ENCODE measurements at regions not wholly inside any gene's neighbourhood (a gene's known extent, or its start where the extent isn't known, plus 50 kb on each side); places are given as distances from the start of the nearest gene placed in this dataset.

DNA sequence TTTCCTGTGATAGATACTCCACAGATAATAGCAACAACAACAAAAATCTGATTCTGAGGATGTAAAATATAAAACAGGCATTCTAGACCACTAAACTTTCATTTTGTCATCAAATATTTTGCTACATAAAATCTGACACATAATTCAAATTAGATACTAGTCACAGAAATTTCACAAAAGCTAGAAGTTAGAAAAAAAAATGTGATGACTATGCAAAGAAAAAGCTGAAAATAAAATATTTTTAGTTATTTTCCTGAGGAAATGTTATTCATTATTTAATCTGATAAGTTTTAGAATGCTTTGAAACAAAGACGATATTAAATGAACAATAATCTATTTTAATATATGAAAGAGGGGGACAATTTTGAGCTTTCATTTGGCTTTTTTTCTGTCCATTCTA is 357.2 kb downstream of the SLITRK6 start (continued):
- TF ChIP-seq TBL1XR1 (IDR thresholded peaks at IDR 0.05; ENCODE audit: low read depth, low read length): no peak
- no peak for TF ChIP-seq POLR2AphosphoS5 (IDR thresholded peaks at IDR 0.05; ENCODE audit: low read length)
- TF ChIP-seq, protein P1, sequence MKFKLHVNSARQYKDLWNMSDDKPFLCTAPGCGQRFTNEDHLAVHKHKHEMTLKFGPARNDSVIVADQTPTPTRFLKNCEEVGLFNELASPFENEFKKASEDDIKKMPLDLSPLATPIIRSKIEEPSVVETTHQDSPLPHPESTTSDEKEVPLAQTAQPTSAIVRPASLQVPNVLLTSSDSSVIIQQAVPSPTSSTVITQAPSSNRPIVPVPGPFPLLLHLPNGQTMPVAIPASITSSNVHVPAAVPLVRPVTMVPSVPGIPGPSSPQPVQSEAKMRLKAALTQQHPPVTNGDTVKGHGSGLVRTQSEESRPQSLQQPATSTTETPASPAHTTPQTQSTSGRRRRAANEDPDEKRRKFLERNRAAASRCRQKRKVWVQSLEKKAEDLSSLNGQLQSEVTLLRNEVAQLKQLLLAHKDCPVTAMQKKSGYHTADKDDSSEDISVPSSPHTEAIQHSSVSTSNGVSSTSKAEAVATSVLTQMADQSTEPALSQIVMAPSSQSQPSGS (IDR thresholded peaks at IDR 0.05; ENCODE audit: low read length): no peak
- TF ChIP-seq, protein P2, sequence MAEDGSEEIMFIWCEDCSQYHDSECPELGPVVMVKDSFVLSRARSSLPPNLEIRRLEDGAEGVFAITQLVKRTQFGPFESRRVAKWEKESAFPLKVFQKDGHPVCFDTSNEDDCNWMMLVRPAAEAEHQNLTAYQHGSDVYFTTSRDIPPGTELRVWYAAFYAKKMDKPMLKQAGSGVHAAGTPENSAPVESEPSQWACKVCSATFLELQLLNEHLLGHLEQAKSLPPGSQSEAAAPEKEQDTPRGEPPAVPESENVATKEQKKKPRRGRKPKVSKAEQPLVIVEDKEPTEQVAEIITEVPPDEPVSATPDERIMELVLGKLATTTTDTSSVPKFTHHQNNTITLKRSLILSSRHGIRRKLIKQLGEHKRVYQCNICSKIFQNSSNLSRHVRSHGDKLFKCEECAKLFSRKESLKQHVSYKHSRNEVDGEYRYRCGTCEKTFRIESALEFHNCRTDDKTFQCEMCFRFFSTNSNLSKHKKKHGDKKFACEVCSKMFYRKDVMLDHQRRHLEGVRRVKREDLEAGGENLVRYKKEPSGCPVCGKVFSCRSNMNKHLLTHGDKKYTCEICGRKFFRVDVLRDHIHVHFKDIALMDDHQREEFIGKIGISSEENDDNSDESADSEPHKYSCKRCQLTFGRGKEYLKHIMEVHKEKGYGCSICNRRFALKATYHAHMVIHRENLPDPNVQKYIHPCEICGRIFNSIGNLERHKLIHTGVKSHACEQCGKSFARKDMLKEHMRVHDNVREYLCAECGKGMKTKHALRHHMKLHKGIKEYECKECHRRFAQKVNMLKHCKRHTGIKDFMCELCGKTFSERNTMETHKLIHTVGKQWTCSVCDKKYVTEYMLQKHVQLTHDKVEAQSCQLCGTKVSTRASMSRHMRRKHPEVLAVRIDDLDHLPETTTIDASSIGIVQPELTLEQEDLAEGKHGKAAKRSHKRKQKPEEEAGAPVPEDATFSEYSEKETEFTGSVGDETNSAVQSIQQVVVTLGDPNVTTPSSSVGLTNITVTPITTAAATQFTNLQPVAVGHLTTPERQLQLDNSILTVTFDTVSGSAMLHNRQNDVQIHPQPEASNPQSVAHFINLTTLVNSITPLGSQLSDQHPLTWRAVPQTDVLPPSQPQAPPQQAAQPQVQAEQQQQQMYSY (CRISPR knock-in tag; IDR thresholded peaks at IDR 0.05): no peak
- TF ChIP-seq CREB1 (IDR thresholded peaks at IDR 0.05; ENCODE audit: low read depth): no peak
- no peak for TF ChIP-seq CBX5 (IDR thresholded peaks at IDR 0.05; ENCODE audit: low read depth)
- no peak for TF ChIP-seq JUND (IDR thresholded peaks at IDR 0.05; ENCODE audit: low read depth, low read length)

DNA sequence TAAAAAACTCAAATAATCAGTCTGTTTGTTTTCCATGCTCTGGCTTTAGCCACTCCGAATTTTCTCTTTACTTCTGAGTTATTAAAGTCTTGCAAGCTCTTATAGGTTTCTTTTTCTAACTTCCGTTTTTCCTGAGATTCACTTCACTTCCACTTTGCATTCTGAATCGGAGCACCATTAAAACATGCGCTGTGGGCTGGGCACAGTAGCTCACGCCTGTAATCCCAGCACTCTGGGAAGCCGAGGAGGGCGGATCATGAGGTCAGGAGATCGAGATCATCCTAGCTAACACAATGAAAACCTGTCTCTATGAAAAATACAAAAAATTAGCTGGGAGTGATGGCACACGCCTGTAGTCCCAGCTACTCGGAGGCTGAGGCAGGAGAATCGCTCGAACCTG is 357.9 kb downstream of the SLITRK6 start:
- no peaks in the 10 kb centered on the region for H3K4me1 ChIP-seq (ENCODE audit: control insufficient read depth, insufficient read depth, low read length)
- DNase-seq (ENCODE audit: low read depth, low spot score) (no peak), ATAC-seq (no peak; the same call in 2 of the 3 replicates), FAIRE-seq (no peak)
- in situ Hi-C loops (cut with MboI): no loop called here
- no peaks in the 10 kb centered on the region for H3K9me3 ChIP-seq (replicated peaks; ENCODE audit: control insufficient read depth, insufficient read depth, low read length)
- no peaks in the 10 kb centered on the region for H4K20me1 ChIP-seq (ENCODE audit: control insufficient read depth, insufficient read depth)
- no peaks in the 10 kb centered on the region for H3K27me3 ChIP-seq (replicated peaks in 1 of 2; ENCODE audit: control insufficient read depth in 2 of 2, insufficient read depth in 2 of 2, low read length in 1 of 2)
- SMC1A ChIA-PET (ENCODE audit: uncharacterized antibody, unreplicated experiment): interaction anchor here (0.6 to 1.3 kb wide), 4 partner anchors 9 to 176 kb away, joined by 3 read pairs; no protein-coding TSS in a partner anchor
- H3K36me3 ChIP-seq (ENCODE audit: control insufficient read depth in 2 of 2, insufficient read depth in 2 of 2, low read length in 1 of 2): no peaks in the 10 kb centered on the region
- H2AFZ ChIP-seq (ENCODE audit: control insufficient read depth, low read depth, low read length): no peak overlapping the region
- no TSS peak for BruUV-seq (replicated peaks)
- RAD21 ChIA-PET (ENCODE audit: unreplicated experiment): interaction anchor here (0.7 kb wide), 1 partner anchor 1429 kb away, joined by 4 read pairs; no protein-coding TSS in a partner anchor
- H3K4me3 ChIP-seq: no peak overlapping the region
- TF ChIP-seq ATF7 (IDR thresholded peaks at IDR 0.05; ENCODE audit: low read depth) (no peak), PAX8 (IDR thresholded peaks at IDR 0.05) (no peak), POLR2AphosphoS5 (IDR thresholded peaks at IDR 0.05; ENCODE audit: low read length) (no peak), HDAC6 (IDR thresholded peaks at IDR 0.05; ENCODE audit: unreplicated experiment) (no peak), POLR2AphosphoS2 (IDR thresholded peaks at IDR 0.05; ENCODE audit: low read depth, low read length) (no peak), NFIC (IDR thresholded peaks at IDR 0.05; ENCODE audit: low read depth, low read length) (no peak), DPF2 (IDR thresholded peaks at IDR 0.05) (no peak), CHD2 (IDR thresholded peaks at IDR 0.05; ENCODE audit: borderline replicate concordance, low read depth, low read length) (no peak)
- TF ChIP-seq, protein P3, sequence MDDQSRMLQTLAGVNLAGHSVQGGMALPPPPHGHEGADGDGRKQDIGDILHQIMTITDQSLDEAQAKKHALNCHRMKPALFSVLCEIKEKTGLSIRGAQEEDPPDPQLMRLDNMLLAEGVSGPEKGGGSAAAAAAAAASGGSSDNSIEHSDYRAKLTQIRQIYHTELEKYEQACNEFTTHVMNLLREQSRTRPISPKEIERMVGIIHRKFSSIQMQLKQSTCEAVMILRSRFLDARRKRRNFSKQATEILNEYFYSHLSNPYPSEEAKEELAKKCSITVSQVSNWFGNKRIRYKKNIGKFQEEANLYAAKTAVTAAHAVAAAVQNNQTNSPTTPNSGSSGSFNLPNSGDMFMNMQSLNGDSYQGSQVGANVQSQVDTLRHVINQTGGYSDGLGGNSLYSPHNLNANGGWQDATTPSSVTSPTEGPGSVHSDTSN (IDR thresholded peaks at IDR 0.05; ENCODE audit: insufficient replicate concordance, low read depth, low read length): no peak
- TF ChIP-seq, protein P4, sequence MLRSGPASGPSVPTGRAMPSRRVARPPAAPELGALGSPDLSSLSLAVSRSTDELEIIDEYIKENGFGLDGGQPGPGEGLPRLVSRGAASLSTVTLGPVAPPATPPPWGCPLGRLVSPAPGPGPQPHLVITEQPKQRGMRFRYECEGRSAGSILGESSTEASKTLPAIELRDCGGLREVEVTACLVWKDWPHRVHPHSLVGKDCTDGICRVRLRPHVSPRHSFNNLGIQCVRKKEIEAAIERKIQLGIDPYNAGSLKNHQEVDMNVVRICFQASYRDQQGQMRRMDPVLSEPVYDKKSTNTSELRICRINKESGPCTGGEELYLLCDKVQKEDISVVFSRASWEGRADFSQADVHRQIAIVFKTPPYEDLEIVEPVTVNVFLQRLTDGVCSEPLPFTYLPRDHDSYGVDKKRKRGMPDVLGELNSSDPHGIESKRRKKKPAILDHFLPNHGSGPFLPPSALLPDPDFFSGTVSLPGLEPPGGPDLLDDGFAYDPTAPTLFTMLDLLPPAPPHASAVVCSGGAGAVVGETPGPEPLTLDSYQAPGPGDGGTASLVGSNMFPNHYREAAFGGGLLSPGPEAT (IDR thresholded peaks at IDR 0.05; ENCODE audit: low read depth): no peak
- H3K4me2 ChIP-seq (ENCODE audit: control insufficient read depth, insufficient read depth): no peak overlapping the region
- 30% methylated on average over 12 of the region's 12 CpGs for WGBS (ENCODE audit: insufficient coverage, insufficient replicate concordance, low lambda C conversion rate, missing lambda C conversion rate)
- H3K27ac ChIP-seq (ENCODE audit: control insufficient read depth, insufficient read depth): no peak overlapping the region
- POLR2A ChIA-PET: interaction anchor here (0.6 to 0.7 kb wide), 2 partner anchors 13 to 549 kb away, joined by 4 to 5 read pairs; no protein-coding TSS in a partner anchor
- H3K9ac ChIP-seq (ENCODE audit: control insufficient read depth, insufficient read depth, low read length): no peak overlapping the region
- intact Hi-C loops (cut with micrococcal nuclease; ENCODE audit: unreplicated experiment): no loop called here
- CTCF ChIA-PET: interaction anchor here (0.9 to 1.1 kb wide), 2 partner anchors 9 to 20 kb away, joined by 3 read pairs; no protein-coding TSS in a partner anchor
- no peaks in the 10 kb centered on the region for H3K79me2 ChIP-seq (ENCODE audit: control insufficient read depth, insufficient read depth, low read length)
